NCI-H524 (cell line): ENCODE measurements at regions not wholly inside any gene's neighbourhood (a gene's known extent, or its start where the extent isn't known, plus 50 kb on each side); places are given as distances from the start of the nearest gene placed in this dataset.

Experiments used
- DNase-seq, 2 experiments: peaks; one replicate each; lab custom pipeline; 2025; lab: John Stamatoyannopoulos, UW

DNA sequence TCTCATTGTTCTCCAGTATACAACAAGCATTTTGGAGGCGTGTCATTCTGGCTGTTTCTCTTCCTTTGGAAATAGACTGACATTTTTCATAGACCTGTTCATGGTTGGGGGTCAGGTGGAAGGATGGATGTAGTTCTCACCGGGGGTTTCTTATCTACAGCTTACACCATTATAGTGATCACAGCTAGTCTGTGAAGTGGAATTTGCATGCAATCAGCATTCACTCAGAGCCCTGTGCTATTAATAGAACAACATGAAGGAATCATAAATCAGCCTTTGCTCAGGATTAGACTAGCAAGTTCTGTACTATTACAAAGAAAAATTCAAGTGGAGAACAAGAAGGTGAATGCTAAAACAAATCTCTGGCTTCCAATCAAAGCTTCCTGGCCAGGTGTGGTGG lies 132.6 kb upstream of the PUDP start:
- DNase-seq = no peak

DNA sequence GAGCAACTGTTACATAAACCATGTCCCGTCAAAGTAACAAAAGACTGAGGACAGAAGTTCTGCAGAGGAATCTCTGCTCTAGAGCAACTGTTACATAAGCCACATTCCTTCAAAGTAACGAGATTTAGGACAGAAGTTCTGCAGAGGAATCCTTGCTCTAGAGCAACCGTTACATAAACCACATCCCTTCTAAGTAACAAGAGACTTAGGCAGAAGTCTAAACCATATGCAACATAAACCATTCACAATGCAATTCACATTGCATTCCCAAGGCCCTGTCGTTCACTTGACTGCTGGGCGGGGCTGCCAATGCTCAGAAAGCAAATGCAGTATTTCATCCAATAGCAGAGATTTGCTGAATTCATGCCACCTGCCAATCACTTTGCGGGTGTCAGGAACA lies 124.4 kb upstream of the PUDP start:
- no peak for DNase-seq

DNA sequence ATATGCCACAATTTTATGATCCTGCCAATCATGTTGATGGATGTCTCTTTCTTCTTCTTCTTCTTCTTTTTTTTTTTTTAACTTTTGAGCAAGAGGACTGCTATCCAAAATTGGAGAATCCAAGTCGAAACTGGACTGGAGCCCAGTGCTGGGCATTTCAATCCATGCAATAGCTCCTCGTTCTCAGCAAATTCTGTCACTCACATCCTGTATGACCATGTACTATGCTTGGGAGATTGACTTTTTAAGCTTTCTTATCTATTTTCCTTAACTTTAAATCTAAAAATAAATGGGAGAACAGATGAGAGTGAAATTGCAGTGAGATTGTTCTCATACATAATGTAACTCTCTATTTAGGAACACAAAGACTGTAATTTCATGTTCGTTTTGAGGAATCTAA lies 123.0 kb upstream of the PUDP start:
- DNase-seq = no peak

DNA sequence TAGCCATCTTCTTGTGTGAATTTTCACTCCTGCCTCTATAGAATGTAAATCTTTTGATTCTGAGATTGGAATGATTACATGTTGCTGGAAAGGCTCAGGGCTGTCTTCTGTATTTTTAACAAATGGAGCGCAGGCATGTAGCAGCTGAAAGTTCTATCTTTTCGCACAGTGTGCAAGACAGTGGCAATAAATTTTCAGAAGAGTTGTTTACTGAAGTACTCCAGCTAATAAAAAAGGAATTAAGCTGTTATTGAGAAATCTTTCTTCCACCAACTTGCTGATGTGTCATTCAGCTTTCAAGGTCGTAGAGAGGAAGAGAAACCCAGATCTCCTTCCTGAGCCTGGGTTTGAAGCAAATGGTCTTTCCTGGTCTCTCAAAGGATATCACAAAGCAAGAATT lies 122.0 kb upstream of the PUDP start:
- no peak for DNase-seq

DNA sequence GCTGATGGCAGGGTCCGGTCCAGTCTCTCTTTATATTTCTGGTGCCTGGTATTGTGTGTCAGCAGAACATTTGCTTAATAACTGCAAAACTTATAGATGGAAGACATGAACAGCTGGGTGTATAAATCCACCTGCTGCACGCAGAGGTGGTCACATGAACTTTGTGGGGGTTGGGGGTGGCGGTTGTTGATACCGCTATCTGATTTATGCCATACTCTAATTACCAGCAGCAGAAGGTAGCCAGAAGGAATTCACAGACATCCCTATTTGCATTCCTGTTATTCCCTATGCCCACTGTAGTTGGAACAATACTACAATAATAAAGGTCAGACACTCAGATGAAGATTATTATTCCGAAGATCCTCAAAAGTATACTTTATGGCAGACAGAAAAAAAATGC lies 121.6 kb upstream of the PUDP start:
- peak in 1 of 2 experiments; percentile 52 for DNase-seq

DNA sequence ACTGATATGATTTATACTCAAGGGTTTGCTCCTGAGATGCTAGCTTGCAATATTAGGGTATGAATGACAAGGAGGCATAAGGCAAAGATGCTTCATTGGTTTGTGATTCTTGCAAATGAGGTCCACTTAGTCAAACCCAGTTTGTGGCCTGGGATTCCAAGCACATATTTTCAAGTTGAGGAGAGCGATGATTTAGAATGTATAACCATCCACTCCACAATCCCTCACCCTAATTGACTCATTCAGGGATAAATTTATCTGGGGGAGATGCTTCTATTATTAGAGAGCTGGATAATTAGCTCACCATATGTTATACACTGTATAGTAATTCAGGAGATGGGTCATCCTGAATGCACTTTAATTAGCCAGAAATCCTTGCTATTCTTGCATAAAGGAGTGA lies 118.3 kb upstream of the PUDP start:
- peak; percentile 52 to 73 for DNase-seq

DNA sequence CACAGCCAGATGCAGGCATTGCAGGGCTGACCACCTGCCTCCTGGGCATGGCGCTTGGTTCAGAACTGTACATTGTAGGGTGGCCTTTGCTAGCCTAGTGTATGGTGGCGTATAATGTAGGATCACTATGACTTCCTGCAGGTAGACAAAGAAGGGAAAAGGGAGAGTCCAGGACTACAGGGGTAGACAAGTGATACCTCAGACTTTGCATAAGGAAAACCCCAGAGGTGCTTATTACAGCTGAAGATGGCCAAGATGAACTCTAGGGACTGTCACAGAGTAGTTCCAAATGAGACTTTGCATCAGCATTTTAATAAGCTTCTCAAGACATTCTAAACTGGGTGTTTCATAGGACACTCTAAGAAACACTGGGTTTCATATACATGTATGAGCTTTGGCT lies 116.4 kb upstream of the PUDP start:
- DNase-seq = no peak

DNA sequence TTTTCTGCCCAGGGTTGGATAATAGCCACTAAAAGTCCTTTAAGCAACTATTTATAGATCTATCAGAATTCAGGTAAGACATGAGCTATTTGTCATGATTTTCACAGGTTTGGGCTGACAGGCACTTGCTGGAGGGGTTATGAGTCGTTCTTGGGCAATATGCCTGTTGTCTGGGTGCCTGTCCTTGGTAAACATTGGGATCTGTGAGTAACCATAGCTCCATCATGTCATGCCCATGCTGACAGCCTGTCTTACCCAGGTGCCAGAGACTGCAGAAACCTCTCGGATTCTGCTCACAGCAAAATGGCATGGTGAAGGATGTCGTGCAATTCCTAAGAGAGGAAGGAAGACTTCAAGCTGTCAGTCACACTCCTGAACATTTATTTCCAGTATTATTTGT lies 116.0 kb upstream of the PUDP start:
- no peak for DNase-seq

DNA sequence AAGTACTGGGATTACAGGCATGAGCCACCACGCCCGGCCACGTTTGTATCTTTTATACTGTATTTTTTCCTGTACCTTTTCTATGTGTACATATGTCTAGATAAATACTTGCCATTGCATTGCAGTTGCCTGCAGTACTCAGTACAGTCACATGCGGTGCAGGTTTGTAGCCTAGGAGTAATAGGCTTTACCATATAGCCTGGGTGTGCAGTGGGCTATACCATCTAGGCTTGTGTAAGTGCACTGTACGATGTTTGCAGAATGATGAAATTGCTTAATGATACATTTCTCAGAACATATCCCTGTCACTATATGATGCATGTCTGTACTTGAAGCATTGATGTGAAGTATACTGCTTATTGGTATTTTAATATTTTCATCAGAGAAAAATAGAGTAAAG lies 115.4 kb upstream of the PUDP start:
- no peak for DNase-seq

DNA sequence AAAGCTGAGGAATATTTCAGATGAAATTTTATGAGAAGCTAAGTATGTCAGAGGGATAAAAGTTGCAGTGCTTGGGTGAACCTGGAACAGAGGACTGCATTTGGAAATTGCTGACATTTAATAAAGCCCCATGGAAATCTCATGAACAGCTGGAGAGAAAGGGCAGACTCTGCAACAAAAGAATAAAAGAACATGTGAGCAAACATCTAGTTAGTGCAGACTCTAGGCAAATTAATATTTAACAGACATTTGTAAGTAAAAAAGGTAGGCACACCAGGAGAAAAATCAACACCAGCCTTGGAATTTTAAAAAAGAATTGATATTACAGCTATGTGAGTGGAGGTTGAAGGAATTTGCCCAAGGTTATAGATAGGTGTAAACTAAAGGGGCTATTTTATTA lies 114.6 kb upstream of the PUDP start:
- no peak for DNase-seq

DNA sequence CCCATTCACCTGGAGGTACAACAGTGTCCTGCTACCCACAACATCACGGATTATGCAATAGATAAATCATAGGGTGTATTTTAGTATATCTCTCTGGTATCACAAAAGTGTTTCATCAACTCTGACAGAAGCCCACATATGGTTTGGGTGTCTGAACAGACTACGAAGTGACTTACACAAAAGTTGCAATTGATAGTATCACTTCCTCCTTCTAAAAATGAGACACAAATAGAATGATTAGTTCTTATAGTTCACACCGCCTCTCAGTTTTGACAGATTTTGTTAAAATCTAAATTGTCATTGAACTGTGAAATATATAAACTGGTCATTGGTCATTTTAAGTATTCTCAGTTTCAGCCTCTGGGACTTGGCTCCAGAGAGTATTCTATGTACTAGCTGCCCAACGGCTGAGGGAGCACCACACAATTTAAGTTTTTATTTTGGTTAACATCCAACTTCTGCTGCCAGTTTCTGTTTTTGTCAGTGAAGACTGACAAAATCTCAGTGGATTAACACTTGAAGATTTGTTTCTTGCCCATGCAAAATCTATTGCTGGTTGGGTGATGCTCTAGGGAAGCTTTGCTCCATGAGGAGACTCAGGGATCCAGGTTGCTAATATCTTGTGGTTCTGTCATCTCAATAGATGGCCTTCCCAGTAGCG lies 113.8 kb upstream of the PUDP start:
- DNase-seq = no peak

DNA sequence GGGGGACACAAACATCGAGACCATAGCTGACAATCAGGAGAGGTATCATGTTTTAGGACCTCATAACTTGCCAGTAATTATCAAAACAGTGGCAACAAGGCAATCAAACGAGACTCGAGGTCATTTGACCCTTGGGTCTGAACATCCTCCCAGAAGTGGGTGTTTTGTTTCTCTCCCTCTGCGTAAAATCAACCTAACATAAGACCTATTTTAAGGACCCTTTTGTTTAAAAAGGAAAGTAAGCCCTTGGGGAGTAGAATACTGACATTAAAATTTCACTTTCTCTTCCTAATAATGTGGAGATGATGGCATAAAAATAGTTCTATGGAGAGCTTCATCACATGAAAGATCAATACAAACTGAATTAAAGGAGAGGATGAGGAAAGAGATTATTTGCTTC lies 106.2 kb upstream of the PUDP start:
- DNase-seq = no peak

DNA sequence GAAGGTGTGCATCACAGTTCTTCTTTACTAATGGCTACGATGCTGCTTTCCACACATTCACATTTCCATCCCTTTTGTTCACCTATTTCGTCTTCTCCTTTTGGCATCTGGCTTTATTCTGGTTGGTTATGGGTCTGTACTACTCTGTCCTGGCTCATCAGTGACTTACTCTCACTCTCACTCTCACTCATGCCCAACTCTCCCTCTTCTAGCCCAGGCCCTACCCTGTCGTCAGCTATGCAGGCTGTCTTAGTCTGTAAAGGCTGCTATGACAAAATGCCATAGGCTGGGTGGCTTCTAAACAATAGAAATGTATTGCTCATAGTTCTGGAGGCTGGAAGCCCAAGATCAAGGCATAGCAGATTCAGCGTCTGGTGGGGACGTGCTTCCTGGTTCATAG lies 105.6 kb upstream of the PUDP start:
- no peak for DNase-seq

DNA sequence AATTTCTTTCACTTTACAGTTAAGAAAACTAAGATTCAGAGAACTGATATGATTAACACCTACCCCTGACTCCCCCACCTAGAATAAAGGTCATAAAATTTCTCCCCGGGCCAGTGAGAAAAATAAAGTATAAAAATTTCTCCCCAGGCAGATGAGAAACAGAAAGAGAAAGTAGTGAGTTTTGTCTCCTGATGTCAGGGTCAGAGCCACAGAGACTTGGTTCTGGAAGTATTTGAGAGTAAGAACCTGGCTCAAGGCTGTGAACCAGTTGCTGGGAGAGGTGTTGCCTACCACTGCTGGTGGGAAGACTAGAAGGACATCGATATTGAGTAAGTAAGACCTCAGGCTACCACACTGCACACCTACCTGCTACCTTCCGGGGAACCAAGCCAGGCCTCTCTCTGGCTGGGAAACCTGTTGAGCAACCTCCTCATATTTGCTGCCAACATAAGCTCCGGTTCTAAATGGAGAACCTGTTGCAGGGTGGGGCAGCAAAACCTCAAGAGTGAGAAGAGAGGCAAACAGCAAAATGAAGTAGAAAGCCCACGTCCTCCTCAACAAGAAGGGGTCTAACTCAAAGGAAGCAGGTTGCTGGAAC lies 104.2 kb upstream of the PUDP start:
- DNase-seq = no peak

DNA sequence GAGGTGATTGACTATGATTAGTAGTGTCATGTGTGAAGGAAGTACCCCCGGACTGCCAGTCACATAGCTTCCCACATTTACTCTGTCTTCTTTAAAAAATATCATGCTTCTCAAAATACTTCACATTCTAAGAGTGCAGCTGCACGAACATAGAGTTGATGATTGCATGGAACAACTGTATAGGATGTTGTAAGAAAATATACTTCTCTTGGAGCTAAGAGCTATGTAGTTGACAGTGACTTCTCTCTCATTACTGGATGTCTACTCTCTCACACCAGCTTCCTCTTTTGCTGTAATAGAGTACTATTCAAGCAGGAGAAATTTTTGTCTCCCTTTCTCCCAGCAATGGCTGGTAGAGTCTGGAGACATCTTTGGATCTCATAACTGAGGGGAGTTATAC lies 99.4 kb upstream of the PUDP start:
- DNase-seq = no peak

DNA sequence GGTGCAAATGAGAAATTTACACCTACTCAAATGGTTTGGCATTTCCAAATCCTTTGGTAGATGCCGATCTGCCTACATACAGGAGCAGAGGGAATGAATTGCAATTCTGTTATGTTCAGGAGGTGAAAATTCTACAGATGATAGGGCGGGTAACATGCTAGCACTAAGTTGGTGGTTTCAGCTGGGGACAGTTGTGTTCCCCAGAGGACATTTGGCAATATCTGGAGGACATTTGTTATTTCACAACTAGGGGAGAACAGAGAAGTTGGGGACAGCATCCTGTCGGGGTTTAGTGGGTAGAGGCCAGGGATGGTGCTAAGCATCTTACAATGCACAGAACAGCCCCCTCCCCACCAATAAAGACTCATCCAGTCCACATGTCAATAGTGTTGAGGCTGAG lies 96.5 kb upstream of the PUDP start:
- no peak for DNase-seq

DNA sequence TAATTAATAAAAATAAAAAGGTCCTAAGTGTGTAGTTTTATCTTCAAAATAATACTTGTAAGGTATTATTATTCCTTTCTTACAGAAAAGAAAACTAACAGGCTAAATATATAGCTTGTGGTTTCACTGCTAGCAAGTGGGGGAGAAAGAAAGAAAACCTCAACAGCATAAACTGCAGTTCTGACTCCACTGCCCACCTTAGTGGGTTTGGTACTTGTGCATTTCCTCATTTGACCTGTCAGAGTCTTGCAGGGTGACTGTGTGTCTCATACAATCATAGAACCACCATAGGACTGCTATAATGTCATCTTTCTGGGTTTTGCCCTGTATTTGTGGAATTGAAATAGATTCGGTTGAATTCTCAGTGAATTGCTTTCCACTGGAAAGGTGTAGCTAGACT lies 94.7 kb upstream of the PUDP start:
- no peak for DNase-seq

DNA sequence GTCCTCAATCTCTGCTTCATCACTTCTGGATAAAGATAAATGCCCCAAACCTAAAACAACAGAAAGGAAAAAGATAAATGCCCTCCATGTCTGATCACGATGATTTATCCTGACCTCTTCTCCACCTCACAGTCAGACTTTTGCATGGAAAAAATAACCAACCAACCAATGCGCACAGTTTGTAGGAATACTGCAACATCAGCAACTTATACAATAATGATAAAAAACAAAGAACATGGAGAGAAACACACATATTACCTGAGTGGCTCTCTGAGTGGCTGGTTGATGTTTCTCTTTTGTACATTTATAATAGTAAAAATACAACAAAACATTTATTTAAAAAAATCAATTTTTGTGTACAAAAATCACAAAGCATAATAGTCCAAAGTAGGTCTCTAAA lies 93.0 kb upstream of the PUDP start:
- DNase-seq = no peak

DNA sequence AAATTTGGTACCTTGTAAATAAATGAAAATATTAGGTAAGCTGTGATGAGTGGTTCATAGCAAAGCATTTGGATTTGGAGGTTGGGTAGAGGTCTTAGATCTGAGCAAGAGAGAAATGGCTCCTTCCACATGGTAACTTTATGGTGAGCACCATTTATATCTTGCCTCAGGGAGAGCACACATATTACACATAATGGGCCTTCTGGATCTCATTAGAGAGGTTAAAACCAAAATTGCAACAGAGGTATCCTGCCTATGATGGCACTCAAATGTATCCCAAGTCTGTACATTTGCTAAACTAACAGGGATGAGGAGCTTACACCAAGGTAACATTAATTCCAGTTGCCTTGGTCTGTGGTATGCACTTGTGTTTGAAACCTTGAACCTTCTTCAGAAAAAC lies 87.1 kb upstream of the PUDP start:
- no peak for DNase-seq

DNA sequence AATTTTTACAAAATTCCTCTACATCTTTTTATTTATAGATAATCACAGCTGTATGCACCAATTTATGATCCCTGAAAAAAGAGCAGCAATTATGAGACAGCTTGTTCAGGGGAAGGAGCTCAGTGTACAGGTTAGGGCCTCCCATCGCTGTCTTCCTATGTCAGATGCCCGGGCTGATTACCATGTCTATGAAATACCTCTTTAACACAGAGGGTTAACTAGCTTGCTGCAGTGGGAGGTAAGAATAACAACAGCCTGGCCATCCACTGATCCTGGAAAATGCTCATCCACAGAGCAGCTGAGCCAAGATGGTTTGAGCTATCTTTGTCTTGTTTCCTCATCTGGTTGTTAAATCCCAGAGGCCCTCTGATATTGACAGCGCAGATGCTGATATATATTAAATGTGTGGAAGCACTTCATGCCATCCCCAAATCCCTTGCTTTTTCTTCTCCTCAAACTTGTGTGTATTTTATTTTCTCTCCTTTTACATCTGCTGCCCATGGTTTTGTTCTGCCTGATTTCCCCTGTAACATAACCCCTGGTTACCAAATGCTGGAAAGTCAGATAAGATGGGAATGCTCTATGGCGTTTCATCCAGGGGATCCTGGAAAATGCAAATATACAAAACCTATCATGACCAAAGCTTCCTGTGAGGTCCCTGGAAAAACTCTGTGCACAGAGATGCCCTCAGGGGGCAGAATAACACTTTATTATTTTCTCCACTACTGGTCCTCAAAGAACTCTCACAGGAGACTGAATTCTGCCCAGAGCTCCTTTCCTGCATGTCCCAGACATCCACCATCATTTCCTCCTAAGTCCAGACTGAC lies 85.8 kb upstream of the PUDP start:
- DNase-seq = no peak

DNA sequence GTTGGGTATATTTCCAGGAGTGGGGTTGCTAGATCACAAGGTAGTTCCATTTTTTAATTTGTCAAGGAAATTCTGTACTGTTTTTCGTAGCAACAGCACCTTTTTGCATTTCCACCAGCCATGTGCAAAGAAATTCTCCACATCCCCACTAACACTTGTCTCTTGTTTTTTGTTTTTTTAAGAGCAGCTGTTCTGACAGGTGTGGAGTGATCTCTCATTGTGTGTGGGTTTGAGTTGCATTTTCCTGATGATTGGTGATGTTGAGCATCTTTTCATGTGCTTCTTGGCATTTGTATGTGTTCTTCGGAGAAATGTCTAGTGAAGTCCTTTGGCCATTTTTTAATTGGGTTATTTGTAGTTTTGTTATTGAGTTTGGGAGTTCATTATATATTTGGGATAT lies 80.3 kb upstream of the PUDP start:
- DNase-seq = peak in 1 of 2 experiments; percentile 5

DNA sequence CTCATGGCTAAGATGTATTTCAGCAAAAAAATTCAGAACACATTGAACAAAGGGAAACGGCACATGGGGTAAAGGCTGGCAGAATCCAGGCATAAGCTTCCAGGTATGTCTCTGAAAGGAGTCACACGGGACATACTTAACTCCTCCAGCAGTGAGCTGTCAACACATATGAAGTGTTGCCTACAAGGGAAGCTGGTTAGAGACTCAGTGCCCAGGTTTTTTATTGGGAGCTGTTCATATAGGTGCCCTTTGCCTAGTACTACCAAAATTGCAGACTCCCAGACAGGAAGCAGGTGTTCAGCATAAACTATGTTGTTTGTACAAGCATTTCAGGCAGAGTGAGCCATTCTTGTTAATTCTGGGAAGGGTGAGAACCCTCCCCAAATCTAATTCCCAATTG lies 77.4 kb upstream of the PUDP start:
- DNase-seq = no peak

DNA sequence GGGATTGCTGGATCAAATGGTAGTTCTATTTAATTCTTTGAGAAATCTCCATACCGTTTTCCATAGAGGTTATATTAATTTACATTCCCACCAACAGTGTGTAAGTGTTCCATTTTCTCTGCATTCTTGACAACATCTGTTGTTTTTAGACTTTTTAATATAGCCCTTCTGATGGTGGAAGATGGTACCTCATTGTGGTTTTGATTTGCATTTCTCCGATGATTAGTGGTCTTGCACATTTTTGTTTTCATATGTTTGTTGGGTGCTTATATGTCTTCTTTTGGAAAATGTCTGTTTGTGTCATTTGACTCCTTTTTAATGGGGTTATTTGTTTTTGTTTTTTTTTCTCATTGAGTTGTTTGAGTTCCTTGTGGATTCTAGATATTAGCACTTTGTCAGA lies 75.3 kb upstream of the PUDP start:
- DNase-seq = no peak

DNA sequence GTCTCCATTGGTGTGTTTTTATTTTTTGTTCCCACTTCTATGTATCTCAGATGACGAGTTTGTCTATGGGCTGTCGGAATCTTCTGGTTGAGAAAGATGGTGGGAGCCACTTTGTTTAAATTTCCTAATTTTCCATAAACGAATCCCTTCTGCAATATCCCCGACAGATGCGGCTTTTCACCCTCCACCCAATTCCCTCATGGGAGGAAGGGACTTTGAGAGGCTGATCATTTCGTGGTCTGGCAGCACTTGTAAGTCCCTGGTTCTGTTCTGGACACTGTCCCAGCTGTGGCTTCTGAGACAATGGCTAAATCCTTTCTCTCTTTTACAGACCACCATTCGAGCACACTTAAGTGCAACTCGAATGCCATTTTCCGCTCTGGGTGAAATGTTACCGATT lies 72.2 kb upstream of the PUDP start:
- DNase-seq = no peak
